OCI-LY1 (cell line): ENCODE measurements at regions not wholly inside any gene's neighbourhood (a gene's known extent, or its start where the extent isn't known, plus 50 kb on each side); places are given as distances from the start of the nearest gene placed in this dataset.

Experiments
- EZH2 ChIP-seq: fragments of 200-600 bp; sonication (generic), shearing (Covaris generic); IDR thresholded peaks from 2 replicates; pipeline ENCODE4 v1.8.0; 2017; ENCODE audit warnings: borderline replicate concordance, mixed run types, mild to moderate bottlenecking, antibody characterized with exemption, low read length, moderate library complexity, mixed read lengths
- TF ChIP-seq, protein P1 (sequence below): fragments of 200-600 bp; sonication (generic), shearing (Covaris generic); IDR thresholded peaks from 2 replicates; pipeline ENCODE4 v1.5.1; 2017; ENCODE audit warnings: mild to moderate bottlenecking, antibody characterized with exemption, low read length, moderate library complexity, mixed read lengths

DNA sequence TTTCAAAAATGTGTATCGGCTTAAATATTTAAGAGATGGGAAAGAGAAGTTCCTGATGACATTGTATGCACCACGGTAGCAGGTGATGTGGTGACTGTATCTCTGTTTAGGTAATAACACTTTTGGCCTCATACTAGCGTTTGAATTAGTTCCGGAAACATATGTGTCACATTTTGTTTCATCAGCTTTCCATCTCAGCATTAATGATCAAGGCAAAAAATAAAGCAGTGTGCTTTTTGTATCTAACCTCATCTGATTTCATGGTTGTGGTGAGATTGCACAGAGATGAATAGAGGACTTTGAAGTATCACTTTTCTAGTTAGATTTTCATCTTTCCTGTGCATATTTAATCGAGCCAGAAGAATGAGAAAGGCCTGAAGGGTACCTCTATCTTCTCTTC is 206.4 kb upstream of the SPRY1 start:
- TF ChIP-seq, protein P1, sequence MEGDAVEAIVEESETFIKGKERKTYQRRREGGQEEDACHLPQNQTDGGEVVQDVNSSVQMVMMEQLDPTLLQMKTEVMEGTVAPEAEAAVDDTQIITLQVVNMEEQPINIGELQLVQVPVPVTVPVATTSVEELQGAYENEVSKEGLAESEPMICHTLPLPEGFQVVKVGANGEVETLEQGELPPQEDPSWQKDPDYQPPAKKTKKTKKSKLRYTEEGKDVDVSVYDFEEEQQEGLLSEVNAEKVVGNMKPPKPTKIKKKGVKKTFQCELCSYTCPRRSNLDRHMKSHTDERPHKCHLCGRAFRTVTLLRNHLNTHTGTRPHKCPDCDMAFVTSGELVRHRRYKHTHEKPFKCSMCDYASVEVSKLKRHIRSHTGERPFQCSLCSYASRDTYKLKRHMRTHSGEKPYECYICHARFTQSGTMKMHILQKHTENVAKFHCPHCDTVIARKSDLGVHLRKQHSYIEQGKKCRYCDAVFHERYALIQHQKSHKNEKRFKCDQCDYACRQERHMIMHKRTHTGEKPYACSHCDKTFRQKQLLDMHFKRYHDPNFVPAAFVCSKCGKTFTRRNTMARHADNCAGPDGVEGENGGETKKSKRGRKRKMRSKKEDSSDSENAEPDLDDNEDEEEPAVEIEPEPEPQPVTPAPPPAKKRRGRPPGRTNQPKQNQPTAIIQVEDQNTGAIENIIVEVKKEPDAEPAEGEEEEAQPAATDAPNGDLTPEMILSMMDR: no peak
- TF ChIP-seq EZH2: no peak
